Mononuclear cell (primary cell): ENCODE measurements at regions not wholly inside any gene's neighbourhood (a gene's known extent, or its start where the extent isn't known, plus 50 kb on each side); places are given as distances from the start of the nearest gene placed in this dataset.

Experiments
- H3K27me3 ChIP-seq: 2 replicates; pipeline ENCODE4 v1.6.0; 2011; ENCODE audit warnings: low read length, control low read depth; ENCODE audit not compliant: insufficient read depth
- H3K4me1 ChIP-seq: 2 replicates; pipeline ENCODE4 v1.5.1; 2011; ENCODE audit warnings: mild to moderate bottlenecking, low read length, control low read depth; ENCODE audit not compliant: insufficient read depth
- H3K4me3 ChIP-seq: 2 replicates; pipeline ENCODE4 v1.5.1; 2011; ENCODE audit warnings: mild to moderate bottlenecking, low read length, moderate library complexity
- H3K9me3 ChIP-seq: 2 replicates; pipeline ENCODE4 v1.5.1; 2011; ENCODE audit warnings: low read depth, mild to moderate bottlenecking, control low read depth, low read length

GRCh38 chr2:172153156-172153555, 50.5 kb upstream of the DLX2 start:
- Histone ChIP-seq H3K4me3 (no peak overlapping the region), H3K9me3 (no peaks in the 10 kb centered on the region), H3K27me3 (no peaks in the 10 kb centered on the region), H3K4me1 (no peaks in the 10 kb centered on the region)

DNA sequence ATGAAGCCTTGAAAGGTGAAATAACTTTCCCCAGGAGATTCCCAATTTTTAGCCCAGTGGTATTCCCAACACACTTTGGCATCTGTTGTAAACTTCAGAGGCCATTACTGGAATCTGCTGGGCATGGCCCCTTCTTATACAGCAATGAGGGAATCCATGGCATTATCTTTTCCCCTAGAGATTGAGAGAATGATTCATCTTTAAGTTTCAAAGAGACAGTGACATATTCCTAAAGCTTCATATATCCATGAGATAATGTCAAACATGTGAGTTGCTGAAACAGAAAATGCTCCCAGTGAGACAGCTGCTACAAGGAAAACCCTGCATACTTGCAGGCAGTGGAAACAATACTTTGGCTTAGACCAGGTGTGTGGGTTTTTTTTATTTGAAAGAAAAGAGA, 51.1 kb upstream of the DLX2 start:
- Histone ChIP-seq H3K4me3 (no peak overlapping the region), H3K27me3 (no peaks in the 10 kb centered on the region), H3K4me1 (no peaks in the 10 kb centered on the region), H3K9me3 (no peaks in the 10 kb centered on the region)

- H3K4me1 ChIP-seq: no peaks in the 10 kb centered on the region
- no peaks in the 10 kb centered on the region for H3K9me3 ChIP-seq
- H3K27me3 ChIP-seq: no peaks in the 10 kb centered on the region
- H3K4me3 ChIP-seq: no peak overlapping the region
Observed at GRCh38 chr2:172155752-172156151, 53.1 kb upstream of the DLX2 start.

DNA sequence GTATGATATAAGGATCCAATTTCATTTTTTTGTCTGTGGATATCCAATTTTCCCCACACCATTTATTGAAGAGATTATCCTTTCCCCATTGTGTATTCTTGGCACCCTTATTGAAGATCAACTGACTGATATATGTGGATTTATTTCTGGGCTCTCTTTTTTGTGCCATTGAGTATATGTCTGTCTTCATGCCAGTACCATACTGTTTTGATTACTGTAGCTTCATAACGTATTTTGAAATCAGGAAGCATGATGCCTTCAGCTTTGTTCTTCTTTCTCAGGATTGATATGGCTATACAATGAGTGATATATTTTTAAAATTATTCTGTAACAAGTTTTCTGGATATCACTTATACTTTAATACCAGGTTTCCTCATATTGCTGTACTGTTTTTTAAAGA, 58.1 kb upstream of the DLX2 start:
- no peaks in the 10 kb centered on the region for H3K9me3 ChIP-seq
- H3K4me3 ChIP-seq: no peak overlapping the region
- H3K27me3 ChIP-seq: no peaks in the 10 kb centered on the region
- H3K4me1 ChIP-seq: no peaks in the 10 kb centered on the region

- no peaks in the 10 kb centered on the region for H3K27me3 ChIP-seq
- H3K4me3 ChIP-seq: no peak overlapping the region
Observed at GRCh38 chr2:172162225-172162733, 59.6 kb upstream of the DLX2 start.

DNA sequence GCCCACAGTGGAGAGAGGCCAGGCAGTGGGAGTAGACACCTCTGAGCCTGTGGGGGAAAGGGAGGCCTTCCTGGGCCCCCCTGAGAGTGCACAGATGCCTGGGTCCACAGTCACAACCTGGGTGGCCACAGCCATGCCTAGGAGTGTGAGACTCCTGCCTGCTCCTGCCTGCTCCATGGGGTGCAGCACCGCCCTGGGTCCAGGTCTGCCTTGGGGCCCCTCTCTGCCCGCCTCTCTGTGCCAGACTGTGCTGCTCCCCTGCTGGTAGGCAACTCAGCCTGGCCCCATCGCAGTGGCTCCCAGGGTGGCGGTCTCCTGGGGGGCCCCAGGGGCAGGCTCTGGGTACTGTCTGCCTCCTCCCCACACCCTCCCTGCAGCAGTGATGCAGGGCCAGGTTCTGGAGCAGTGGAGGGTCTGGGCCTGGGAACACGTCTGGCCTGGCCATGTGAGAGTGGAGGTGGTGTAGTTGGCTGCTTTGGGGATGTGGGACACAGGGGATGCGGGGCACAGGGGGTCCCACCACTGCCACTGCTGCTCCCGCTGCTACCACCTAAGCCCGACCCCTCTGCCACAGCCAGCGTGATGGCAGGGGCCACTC, 60.1 kb upstream of the DLX2 start:
- no peaks in the 10 kb centered on the region for H3K27me3 ChIP-seq
- no peaks in the 10 kb centered on the region for H3K9me3 ChIP-seq
- no peaks in the 10 kb centered on the region for H3K4me1 ChIP-seq
- H3K4me3 ChIP-seq: no peak overlapping the region

More at GRCh38 chr2:172162225-172162733, 59.6 kb upstream of the DLX2 start:
- H3K4me1 ChIP-seq: no peaks in the 10 kb centered on the region
- no peaks in the 10 kb centered on the region for H3K9me3 ChIP-seq

GRCh38 chr2:172168917-172169346, 66.2 kb upstream of the DLX2 start:
- Histone ChIP-seq H3K27me3 (peaks cover 15% of the 10 kb centered on the region), H3K4me1 (peaks cover 12% of the 10 kb centered on the region), H3K9me3 (no peaks in the 10 kb centered on the region), H3K4me3 (no peak overlapping the region)

GRCh38 chr2:172169611-172170010, 66.9 kb upstream of the DLX2 start:
- peaks cover 15% of the 10 kb centered on the region for H3K27me3 ChIP-seq
- no peaks in the 10 kb centered on the region for H3K9me3 ChIP-seq
- peaks cover 12% of the 10 kb centered on the region for H3K4me1 ChIP-seq
- no peak overlapping the region for H3K4me3 ChIP-seq

DNA sequence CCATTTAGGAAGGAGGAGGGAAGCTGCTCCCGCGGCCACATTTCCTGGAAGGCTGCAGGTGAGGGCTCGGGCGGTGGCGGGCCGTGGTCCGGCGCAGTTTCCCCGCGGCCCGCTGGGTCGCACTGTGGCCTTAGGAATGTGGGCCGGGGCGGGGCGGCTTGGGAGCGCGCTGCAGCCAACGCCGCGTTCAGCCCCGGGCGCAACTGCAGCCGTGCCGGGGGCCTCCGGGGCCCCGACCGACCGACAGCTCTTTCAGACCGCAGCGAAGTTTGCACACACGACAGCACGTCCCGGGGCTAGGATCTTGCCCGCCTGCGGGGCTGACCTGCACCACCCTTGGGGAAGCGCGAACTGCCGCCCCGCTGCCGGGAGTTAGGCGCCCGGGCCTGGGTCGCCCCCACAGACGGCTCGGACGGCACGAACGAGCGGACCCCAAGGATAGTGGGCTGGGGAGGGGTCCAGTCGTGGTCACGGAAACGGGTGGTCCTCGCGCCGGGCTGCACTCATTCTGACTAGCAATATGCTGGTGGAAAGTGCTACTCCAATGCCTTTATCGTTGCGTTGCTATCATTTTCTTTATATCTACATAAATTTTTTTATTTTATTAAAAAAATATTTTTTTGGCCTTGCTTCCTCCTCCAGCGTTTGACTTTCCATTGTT, 69.9 kb upstream of the DLX2 start:
- Histone ChIP-seq H3K4me3 (peak overlapping the region; percentile 40), H3K27me3 (peaks cover 15% of the 10 kb centered on the region), H3K4me1 (peaks cover 12% of the 10 kb centered on the region), H3K9me3 (no peaks in the 10 kb centered on the region)

GRCh38 chr2:172173174-172173706, 70.5 kb upstream of the DLX2 start:
- peaks cover 12% of the 10 kb centered on the region for H3K4me1 ChIP-seq
- H3K27me3 ChIP-seq: peaks cover 15% of the 10 kb centered on the region
- no peak overlapping the region for H3K4me3 ChIP-seq
- no peaks in the 10 kb centered on the region for H3K9me3 ChIP-seq

DNA sequence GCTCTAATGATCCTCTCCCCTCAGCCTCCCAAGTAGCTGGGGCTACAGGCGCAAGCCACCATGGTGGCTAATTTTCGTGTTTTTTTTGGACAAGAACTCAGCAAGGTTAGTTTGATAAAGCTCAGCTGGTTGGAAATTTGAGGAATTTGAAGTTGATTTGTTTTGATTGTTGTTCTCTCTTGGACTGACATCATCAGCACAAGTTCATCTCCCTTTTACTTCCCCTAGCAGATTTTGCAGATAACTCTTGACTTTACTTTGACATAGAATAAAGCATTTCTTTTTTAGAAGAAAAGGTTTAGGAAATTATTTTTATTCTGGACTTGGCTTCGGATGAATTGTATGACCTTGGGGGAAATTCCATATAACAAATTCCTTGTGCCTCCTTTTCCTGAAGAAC, 74.9 kb upstream of the DLX2 start:
- H3K9me3 ChIP-seq: no peaks in the 10 kb centered on the region
- peaks cover 12% of the 10 kb centered on the region for H3K4me1 ChIP-seq
- no peak overlapping the region for H3K4me3 ChIP-seq
- H3K27me3 ChIP-seq: peaks cover 9% of the 10 kb centered on the region

- Histone ChIP-seq H3K4me1 (peaks cover 8% of the 10 kb centered on the region), H3K4me3 (no peak overlapping the region), H3K27me3 (peaks cover 6% of the 10 kb centered on the region), H3K9me3 (no peaks in the 10 kb centered on the region)
Observed at GRCh38 chr2:172177996-172178395, 75.3 kb upstream of the DLX2 start.

DNA sequence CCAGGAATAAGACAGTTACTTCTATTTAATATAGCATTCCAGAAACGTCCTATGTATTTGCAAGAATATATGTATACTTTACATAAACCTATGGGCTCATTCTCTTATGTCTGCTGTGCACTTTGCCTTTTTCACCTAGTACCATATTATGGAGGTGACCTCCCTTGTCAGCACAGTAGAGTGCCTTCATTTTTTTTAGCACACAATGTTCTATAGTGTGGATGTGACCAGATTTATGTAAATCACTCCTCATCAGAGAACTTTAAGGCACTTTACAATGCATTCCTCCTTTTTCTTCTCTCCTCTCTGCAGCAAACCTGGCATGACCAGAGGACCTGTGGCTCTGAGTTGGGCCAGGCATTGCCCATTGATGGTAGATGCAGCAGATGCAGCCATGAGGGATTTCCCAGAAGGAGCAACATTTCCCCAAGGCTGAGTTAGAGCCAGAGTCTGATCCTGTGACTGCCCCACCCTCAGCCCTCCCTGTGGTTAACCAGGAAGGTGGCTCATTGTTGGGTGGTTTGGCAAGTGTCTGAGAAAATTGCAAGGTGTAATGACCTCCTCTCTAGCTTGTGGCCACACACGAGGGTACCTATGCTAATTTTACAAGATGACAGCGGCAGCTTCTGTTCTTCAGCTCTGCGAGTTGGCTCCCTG, 76.5 kb upstream of the DLX2 start:
- H3K4me3 ChIP-seq: no peak overlapping the region
- H3K27me3 ChIP-seq: no peaks in the 10 kb centered on the region
- peaks cover 4% of the 10 kb centered on the region for H3K4me1 ChIP-seq
- H3K9me3 ChIP-seq: no peaks in the 10 kb centered on the region

DNA sequence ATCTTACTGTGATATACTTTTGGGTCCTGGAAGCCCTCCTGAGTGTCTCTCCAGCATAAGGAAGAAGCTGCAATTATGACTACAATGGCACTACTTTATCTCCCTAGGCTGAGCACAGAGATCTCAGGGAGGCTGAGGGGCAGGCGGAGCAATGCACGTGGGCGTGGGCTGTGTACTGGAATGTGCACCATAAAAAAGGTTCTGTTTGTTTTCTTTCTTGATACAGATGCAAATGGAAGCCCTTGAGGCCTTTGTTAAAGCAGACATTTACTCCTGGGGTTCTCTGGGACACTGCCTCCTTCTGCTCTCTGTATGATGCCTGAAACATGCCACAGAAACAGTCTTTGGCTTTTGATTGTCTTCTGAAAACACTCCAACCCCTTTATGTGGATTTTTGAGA, 79.1 kb upstream of the DLX2 start:
- Histone ChIP-seq H3K9me3 (peaks cover 4% of the 10 kb centered on the region), H3K4me1 (peaks cover 4% of the 10 kb centered on the region), H3K4me3 (no peak overlapping the region), H3K27me3 (no peaks in the 10 kb centered on the region)

DNA sequence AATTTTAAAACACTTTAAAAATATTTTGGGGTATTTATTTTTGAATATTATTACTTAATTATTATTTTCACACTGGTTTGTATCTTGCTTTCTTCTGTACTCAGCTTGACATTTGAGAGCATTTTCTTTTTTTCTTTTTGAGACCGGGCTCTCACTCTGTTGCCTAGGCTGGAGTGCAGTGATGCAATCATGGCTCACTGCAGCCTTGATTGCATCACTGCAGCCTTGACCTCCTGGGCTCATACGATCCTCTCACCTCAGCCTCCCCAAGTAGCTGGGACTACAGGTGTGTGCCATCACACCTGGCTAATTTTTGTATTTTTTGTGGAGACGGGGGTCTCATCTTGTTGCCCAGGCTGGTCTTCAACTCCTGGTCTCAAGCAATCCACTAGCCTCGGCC, 79.9 kb upstream of the DLX2 start:
- Histone ChIP-seq H3K9me3 (peaks cover 4% of the 10 kb centered on the region), H3K27me3 (no peaks in the 10 kb centered on the region), H3K4me3 (no peak overlapping the region), H3K4me1 (peaks cover 4% of the 10 kb centered on the region)
